DMS 273 (cell line): ENCODE measurements at regions not wholly inside any gene's neighbourhood (a gene's known extent, or its start where the extent isn't known, plus 50 kb on each side); places are given as distances from the start of the nearest gene placed in this dataset.

Experiments
- DNase-seq: peaks from one replicate; lab custom pipeline; 2025; ENCODE audit not compliant: unreplicated experiment; lab: John Stamatoyannopoulos, UW

GRCh38 chr12:71240946-71241345 lies 83.1 kb upstream of the TSPAN8 start:
- DNase-seq = no peak

GRCh38 chr12:71239731-71240130 lies 81.9 kb upstream of the TSPAN8 start:
- DNase-seq = no peak

DNA sequence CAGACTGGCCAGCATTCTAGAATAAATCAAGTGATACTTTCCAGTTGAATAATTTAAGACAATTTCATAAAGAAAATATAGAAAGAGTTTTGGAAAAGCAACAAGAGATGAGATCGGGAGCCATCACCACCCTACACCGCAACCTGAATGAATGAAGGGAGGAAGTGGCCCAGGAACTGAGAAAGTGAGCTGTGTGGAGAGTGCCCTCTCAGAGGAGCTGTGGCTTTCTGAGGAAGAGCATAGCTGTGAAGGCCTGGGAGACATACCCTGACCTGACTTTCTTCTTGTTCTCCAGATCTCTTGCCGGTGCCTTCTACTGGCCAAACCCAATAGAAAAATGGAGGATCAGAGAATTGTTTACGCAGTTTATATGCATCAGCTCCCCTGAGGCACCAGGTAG lies 79.3 kb upstream of the TSPAN8 start:
- DNase-seq = no peak

DNA sequence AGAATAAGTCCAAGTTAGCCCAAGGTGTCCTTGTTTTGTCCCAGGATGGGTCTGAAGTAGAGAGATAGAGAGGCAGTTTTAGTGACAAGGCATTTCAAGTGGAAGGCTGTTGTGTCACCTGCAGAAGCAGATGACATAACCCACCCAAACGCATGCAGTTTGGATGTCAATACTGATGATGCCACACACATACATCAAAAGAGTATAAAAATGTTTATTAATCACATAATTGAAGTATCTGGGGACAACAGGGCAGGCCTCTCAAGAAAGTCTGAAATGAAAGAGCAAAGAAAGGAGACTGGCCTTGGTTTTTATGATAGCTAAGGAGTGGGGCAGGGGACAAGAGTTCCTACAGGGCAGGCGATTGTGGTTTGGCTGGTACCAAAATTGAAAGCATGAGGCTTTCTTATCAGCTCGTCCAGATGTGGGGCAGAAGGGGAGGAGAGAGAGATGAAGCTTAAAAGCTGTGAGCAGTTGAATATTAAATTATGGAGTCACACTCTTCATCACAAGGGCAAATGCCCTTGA lies 78.4 kb upstream of the TSPAN8 start:
- DNase-seq = no peak

- DNase-seq = no peak
Observed at GRCh38 chr12:71233083-71233482, 75.3 kb upstream of the TSPAN8 start.

DNA sequence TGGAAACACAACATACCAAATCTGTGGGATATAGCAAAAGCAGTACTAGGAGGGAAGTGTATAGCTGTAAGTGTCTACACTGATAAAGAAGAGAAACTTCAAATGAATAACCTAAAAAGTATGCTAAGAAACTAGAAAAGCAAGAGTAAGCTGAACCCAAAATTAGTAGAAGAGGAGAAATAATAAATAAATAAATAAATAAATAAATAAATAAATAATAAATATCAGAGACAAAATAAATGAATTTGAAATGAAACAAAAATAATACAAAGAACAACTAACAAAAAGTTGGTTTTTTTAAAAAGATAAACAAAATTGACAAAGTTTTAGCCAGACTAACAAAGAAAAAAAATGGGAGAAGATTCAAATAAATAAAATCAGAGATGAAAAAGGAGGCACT lies 72.7 kb upstream of the TSPAN8 start:
- no peak for DNase-seq

GRCh38 chr12:71223139-71223538 lies 65.3 kb upstream of the TSPAN8 start:
- DNase-seq = no peak

- no peak for DNase-seq
Observed at GRCh38 chr12:71222436-71222835, 64.6 kb upstream of the TSPAN8 start.

DNA sequence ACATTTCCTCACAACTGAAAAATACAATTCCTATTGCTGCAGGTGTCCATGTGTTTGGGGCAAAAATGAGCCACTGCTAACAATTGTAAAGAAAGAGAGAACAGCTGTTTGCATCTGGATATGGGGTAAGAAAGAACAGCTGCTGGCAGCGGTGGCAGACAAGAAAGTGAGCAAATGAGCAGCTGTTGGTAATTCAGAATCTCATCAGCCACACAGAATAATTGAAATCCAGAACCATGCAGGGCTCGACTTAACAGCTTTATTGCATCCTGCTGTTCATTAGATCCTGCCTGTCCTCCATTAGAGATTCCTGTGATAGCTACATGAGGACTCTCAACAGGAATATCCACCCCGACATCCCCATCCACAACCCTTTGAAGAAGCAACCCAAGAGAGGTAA lies 62.5 kb upstream of the TSPAN8 start:
- DNase-seq = peak; percentile 49

GRCh38 chr12:71219224-71219623 lies 61.4 kb upstream of the TSPAN8 start:
- peak; percentile 16 for DNase-seq

- DNase-seq = peak; percentile 71
Observed at GRCh38 chr12:71218616-71219015, 60.8 kb upstream of the TSPAN8 start.

GRCh38 chr12:71216725-71217579 lies 59.2 kb upstream of the TSPAN8 start:
- DNase-seq = peak; percentile 60

- DNase-seq = no peak
Observed at GRCh38 chr12:71214511-71215285, 56.9 kb upstream of the TSPAN8 start.

DNA sequence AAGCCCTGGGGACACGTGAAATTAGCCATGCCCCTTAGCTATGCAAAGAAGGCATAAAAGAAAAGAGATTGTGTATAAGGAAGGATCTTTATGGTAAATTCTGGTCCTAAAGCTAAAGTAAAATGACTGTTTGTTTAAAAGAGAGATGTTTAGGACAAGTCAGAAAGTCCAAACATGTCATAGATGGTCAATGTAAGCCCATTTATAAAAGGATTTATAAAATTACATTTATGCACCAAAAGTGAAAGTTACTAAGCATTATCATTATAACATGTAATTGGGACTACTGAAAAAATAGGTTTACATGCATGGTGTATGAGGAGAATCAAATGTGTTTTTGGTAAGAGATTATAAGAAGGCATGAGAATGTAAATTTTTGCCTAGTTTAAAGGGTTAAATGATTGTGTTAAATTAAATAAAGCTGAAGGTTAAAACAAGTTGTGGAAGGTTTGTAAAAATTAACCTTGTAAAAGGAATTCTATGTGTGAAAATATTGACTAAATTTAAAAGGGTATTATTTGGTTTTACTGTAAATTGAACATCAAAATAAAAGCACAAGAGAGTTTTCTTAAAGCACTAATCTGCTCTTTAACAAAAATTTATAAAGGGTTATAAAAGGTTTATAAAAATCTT lies 50.4 kb upstream of the TSPAN8 start:
- DNase-seq = peak; percentile 28
